SK-N-SH treated with all-trans-retinoic acid at 6 μM for 48 hours (cell line): ENCODE measurements at regions not wholly inside any gene's neighbourhood (a gene's known extent, or its start where the extent isn't known, plus 50 kb on each side); places are given as distances from the start of the nearest gene placed in this dataset.

Experiments
- ATAC-seq: fragments of 200-7000 bp; cut with Tn5 transposase; 3 replicates; pipeline ENCODE4 v1.9.1; 2020; ENCODE audit warnings: mild to moderate bottlenecking, moderate library complexity
- ARNTL ChIP-seq: fragments of 450-650 bp; formaldehyde crosslinking; IDR thresholded peaks from 2 replicates; pipeline ENCODE4 v1.5.0; 2020; ENCODE audit warnings: low read depth, mild to moderate bottlenecking, moderate library complexity, borderline replicate concordance
- BACH2 ChIP-seq: fragments of 250-450 bp; sonication (Bioruptor Pico); IDR thresholded peaks from 2 replicates; pipeline ENCODE4 v1.9.0; 2021; ENCODE audit warnings: mild to moderate bottlenecking, borderline replicate concordance
- ESRRG ChIP-seq: fragments of 250-450 bp; sonication (Bioruptor Pico); IDR thresholded peaks from 2 replicates; pipeline ENCODE4 v1.6.1; 2021; ENCODE audit warnings: mild to moderate bottlenecking
- GLIS3 ChIP-seq: fragments of 250-450 bp; sonication (Bioruptor Pico); IDR thresholded peaks from 2 replicates; pipeline ENCODE4 v1.5.0; 2020; ENCODE audit warnings: mild to moderate bottlenecking, moderate library complexity
- OSR1 ChIP-seq: fragments of 250-450 bp; sonication (Bioruptor Pico); IDR thresholded peaks from 2 replicates; pipeline ENCODE4 v1.8.0; 2022; ENCODE audit warnings: moderate library complexity, mild to moderate bottlenecking, inconsistent platforms
- RARB ChIP-seq: fragments of 250-450 bp; sonication (Bioruptor Pico); IDR thresholded peaks from 2 replicates; pipeline ENCODE4 v1.8.0; 2021; ENCODE audit warnings: mild to moderate bottlenecking, moderate library complexity
- SNAI2 ChIP-seq: fragments of 250-450 bp; sonication (Bioruptor Pico); IDR thresholded peaks from 2 replicates; pipeline ENCODE4 v1.5.0; 2020; ENCODE audit warnings: mild to moderate bottlenecking, moderate library complexity
- TCF4 ChIP-seq: fragments of 250-450 bp; sonication (Bioruptor Pico); IDR thresholded peaks from 2 replicates; pipeline ENCODE4 v1.8.0; 2021; ENCODE audit warnings: mild to moderate bottlenecking, moderate library complexity, borderline replicate concordance
- TOX ChIP-seq: fragments of 250-450 bp; sonication (Bioruptor Pico); IDR thresholded peaks from 2 replicates; pipeline ENCODE4 v1.8.0; 2021; ENCODE audit warnings: mild to moderate bottlenecking, moderate library complexity, borderline replicate concordance
- ZC3H10 ChIP-seq: fragments of 250-450 bp; sonication (Bioruptor Pico); IDR thresholded peaks from 2 replicates; pipeline ENCODE4 v1.5.1; 2021; ENCODE audit warnings: mild to moderate bottlenecking, moderate library complexity
- ZFP3 ChIP-seq: fragments of 250-450 bp; sonication (Bioruptor Pico); IDR thresholded peaks from 2 replicates; pipeline ENCODE4 v1.5.0; 2020; ENCODE audit warnings: mild to moderate bottlenecking, moderate library complexity
- ZFP30 ChIP-seq: fragments of 450-650 bp; formaldehyde crosslinking; IDR thresholded peaks from 2 replicates; pipeline ENCODE4 v1.5.0; 2022; ENCODE audit warnings: mild to moderate bottlenecking, moderate library complexity
- ZNF565 ChIP-seq: fragments of 450-650 bp; formaldehyde crosslinking; conservative IDR thresholded peaks from 2 replicates; pipeline ENCODE4 v1.5.0; 2020; ENCODE audit warnings: low read depth, mild to moderate bottlenecking, moderate library complexity
- ZNF70 ChIP-seq: fragments of 450-650 bp; formaldehyde crosslinking; IDR thresholded peaks from 2 replicates; pipeline ENCODE4 v1.5.0; 2020; ENCODE audit warnings: mild to moderate bottlenecking, moderate library complexity
- ZNF8 ChIP-seq: fragments of 450-650 bp; formaldehyde crosslinking; IDR thresholded peaks from 2 replicates; pipeline ENCODE4 v1.5.0; 2020; ENCODE audit warnings: mild to moderate bottlenecking, moderate library complexity
- TF ChIP-seq, protein P1 (sequence below): fragments of 250-450 bp; sonication (Bioruptor Pico); IDR thresholded peaks from 2 replicates; pipeline ENCODE4 v1.5.1; 2020; ENCODE audit warnings: low read depth, mild to moderate bottlenecking, moderate library complexity
- TF ChIP-seq, protein P2 (sequence below): fragments of 250-450 bp; sonication (Bioruptor Pico); IDR thresholded peaks from 2 replicates; pipeline ENCODE4 v1.5.0; 2020; ENCODE audit warnings: mild to moderate bottlenecking, moderate library complexity
- TF ChIP-seq, protein P3 (sequence below): fragments of 250-450 bp; sonication (Bioruptor Pico); IDR thresholded peaks from 2 replicates; pipeline ENCODE4 v1.5.1; 2021; ENCODE audit warnings: mild to moderate bottlenecking, moderate library complexity
- TF ChIP-seq, protein P4 (sequence below): fragments of 250-450 bp; sonication (Bioruptor Pico); IDR thresholded peaks from 2 replicates; pipeline ENCODE4 v1.8.0; 2021; ENCODE audit warnings: low read depth, mild to moderate bottlenecking, moderate library complexity, borderline replicate concordance
- TF ChIP-seq, protein P5 (sequence below): fragments of 250-450 bp; sonication (Bioruptor Pico); IDR thresholded peaks from 2 replicates; pipeline ENCODE4 v1.8.0; 2020; ENCODE audit warnings: mild to moderate bottlenecking, moderate library complexity, borderline replicate concordance

DNA sequence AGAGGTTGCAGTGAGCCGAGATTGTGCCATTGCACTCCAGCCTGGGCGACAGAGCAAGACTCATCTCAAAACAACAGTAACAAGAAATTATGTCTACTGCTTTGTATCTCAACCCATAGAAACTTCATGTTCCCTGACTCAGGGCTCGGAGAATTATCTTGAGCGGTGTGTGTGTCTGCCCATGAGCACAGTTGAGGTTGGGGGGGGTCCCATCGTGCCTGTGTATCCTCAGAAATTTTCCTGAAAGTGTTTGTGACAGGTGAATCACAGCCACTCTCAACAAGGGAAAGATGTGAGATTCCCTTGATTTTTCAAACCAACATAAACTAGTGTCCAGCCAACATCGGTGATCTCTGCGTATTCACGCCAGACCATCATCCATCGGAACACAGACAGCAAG, 319.1 kb downstream of the ASMT start (continued):
- no peak for TF ChIP-seq ARNTL (CRISPR knock-in tag)
- no peak for TF ChIP-seq ZC3H10 (CRISPR knock-in tag)
- TF ChIP-seq SNAI2, result no peak
- TF ChIP-seq ZNF565, result no peak
- TF ChIP-seq ZFP3 (CRISPR knock-in tag), result no peak
- no peak for TF ChIP-seq ZNF70
- TF ChIP-seq TOX, result no peak

DNA sequence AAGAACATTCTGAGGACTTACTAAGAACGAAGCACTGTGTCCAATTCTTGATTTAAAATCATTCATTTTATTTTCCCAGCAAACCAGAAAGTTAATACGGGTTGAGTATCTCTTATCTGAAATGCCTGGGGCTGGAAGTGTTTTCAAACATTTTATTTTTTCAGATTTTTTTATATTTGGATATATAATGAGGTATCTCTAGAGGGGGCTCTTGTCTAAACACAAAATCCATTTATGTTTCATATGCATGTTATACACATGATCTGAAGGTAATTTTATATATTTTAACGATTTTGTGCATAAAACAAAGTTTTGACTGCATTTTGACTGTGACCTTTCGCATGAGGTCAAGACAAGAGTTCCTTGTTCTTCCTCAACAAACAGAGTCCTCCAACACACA, 320.9 kb downstream of the ASMT start:
- TF ChIP-seq OSR1, result no peak
- TF ChIP-seq TOX, result no peak
- no peak for ATAC-seq

DNA sequence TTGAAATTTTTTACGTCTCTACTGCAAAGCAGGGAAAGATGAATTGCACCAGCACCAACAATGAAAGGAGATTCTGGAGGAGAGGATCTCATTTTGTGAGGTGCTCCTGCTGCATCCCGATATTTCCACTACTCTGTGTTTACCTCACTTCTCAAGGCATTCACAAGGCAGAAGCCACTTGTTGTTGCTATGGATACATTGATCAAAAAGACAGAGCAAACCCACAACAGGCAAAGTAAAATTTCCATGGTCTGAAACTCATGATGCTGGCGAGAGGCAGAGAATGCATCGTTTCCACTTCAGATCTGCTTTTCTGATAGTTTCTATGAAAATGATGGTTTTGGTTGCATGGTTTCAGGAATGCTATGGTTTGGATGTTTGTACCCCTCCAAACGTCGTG, 323.3 kb downstream of the ASMT start:
- TF ChIP-seq, protein P1, sequence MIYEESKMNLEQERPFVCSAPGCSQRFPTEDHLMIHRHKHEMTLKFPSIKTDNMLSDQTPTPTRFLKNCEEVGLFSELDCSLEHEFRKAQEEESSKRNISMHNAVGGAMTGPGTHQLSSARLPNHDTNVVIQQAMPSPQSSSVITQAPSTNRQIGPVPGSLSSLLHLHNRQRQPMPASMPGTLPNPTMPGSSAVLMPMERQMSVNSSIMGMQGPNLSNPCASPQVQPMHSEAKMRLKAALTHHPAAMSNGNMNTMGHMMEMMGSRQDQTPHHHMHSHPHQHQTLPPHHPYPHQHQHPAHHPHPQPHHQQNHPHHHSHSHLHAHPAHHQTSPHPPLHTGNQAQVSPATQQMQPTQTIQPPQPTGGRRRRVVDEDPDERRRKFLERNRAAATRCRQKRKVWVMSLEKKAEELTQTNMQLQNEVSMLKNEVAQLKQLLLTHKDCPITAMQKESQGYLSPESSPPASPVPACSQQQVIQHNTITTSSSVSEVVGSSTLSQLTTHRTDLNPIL, result no peak
- no peak for TF ChIP-seq TOX
- TF ChIP-seq SNAI2, result no peak
- no peak for TF ChIP-seq ZNF565
- TF ChIP-seq TCF4 (CRISPR knock-in tag), result no peak
- no peak for TF ChIP-seq ZC3H10 (CRISPR knock-in tag)
- no peak for TF ChIP-seq ARNTL (CRISPR knock-in tag)
- TF ChIP-seq, protein P2, sequence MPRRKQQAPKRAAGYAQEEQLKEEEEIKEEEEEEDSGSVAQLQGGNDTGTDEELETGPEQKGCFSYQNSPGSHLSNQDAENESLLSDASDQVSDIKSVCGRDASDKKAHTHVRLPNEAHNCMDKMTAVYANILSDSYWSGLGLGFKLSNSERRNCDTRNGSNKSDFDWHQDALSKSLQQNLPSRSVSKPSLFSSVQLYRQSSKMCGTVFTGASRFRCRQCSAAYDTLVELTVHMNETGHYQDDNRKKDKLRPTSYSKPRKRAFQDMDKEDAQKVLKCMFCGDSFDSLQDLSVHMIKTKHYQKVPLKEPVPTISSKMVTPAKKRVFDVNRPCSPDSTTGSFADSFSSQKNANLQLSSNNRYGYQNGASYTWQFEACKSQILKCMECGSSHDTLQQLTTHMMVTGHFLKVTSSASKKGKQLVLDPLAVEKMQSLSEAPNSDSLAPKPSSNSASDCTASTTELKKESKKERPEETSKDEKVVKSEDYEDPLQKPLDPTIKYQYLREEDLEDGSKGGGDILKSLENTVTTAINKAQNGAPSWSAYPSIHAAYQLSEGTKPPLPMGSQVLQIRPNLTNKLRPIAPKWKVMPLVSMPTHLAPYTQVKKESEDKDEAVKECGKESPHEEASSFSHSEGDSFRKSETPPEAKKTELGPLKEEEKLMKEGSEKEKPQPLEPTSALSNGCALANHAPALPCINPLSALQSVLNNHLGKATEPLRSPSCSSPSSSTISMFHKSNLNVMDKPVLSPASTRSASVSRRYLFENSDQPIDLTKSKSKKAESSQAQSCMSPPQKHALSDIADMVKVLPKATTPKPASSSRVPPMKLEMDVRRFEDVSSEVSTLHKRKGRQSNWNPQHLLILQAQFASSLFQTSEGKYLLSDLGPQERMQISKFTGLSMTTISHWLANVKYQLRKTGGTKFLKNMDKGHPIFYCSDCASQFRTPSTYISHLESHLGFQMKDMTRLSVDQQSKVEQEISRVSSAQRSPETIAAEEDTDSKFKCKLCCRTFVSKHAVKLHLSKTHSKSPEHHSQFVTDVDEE, result no peak
- no peak for TF ChIP-seq OSR1
- TF ChIP-seq, protein P3, sequence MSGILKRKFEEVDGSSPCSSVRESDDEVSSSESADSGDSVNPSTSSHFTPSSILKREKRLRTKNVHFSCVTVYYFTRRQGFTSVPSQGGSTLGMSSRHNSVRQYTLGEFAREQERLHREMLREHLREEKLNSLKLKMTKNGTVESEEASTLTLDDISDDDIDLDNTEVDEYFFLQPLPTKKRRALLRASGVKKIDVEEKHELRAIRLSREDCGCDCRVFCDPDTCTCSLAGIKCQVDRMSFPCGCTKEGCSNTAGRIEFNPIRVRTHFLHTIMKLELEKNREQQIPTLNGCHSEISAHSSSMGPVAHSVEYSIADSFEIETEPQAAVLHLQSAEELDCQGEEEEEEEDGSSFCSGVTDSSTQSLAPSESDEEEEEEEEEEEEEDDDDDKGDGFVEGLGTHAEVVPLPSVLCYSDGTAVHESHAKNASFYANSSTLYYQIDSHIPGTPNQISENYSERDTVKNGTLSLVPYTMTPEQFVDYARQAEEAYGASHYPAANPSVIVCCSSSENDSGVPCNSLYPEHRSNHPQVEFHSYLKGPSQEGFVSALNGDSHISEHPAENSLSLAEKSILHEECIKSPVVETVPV (CRISPR knock-in tag), result no peak
- no peak for TF ChIP-seq RARB (CRISPR knock-in tag)
- TF ChIP-seq ESRRG (CRISPR knock-in tag), result no peak
- TF ChIP-seq, protein P4, sequence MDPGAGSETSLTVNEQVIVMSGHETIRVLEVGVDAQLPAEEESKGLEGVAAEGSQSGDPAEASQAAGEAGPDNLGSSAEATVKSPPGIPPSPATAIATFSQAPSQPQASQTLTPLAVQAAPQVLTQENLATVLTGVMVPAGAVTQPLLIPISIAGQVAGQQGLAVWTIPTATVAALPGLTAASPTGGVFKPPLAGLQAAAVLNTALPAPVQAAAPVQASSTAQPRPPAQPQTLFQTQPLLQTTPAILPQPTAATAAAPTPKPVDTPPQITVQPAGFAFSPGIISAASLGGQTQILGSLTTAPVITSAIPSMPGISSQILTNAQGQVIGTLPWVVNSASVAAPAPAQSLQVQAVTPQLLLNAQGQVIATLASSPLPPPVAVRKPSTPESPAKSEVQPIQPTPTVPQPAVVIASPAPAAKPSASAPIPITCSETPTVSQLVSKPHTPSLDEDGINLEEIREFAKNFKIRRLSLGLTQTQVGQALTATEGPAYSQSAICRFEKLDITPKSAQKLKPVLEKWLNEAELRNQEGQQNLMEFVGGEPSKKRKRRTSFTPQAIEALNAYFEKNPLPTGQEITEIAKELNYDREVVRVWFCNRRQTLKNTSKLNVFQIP (CRISPR knock-in tag), result no peak
- TF ChIP-seq, all 23 proteins: peak for 0
- ATAC-seq, result no peak

DNA sequence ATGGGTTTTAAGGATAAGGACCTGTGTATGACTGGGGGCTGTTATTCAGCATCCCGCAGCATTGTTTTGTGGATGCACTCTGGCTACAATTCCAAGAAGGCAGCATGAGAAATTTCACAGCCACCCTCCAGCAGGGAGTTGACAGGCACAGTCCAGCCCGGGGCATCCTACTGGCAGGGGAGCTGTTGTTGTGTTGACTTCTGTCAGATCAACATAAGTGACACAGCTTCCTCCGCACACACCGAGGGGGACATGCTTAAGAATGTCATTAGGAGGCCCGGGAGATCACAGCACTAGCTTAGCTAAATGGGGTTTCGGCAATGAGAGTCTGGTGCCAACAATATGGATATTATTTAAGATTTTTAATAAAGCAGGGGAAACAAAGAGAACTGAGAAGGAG, 326.5 kb downstream of the ASMT start:
- TF ChIP-seq ARNTL (CRISPR knock-in tag), result no peak
- TF ChIP-seq BACH2 (CRISPR knock-in tag), result no peak
- no peak for TF ChIP-seq OSR1
- no peak for TF ChIP-seq ZNF70
- TF ChIP-seq ZC3H10 (CRISPR knock-in tag), result no peak
- no peak for TF ChIP-seq ZNF565
- no peak for TF ChIP-seq GLIS3
- no peak for TF ChIP-seq ZNF8
- no peak for TF ChIP-seq ZFP30 (CRISPR knock-in tag)
- TF ChIP-seq, protein P5, sequence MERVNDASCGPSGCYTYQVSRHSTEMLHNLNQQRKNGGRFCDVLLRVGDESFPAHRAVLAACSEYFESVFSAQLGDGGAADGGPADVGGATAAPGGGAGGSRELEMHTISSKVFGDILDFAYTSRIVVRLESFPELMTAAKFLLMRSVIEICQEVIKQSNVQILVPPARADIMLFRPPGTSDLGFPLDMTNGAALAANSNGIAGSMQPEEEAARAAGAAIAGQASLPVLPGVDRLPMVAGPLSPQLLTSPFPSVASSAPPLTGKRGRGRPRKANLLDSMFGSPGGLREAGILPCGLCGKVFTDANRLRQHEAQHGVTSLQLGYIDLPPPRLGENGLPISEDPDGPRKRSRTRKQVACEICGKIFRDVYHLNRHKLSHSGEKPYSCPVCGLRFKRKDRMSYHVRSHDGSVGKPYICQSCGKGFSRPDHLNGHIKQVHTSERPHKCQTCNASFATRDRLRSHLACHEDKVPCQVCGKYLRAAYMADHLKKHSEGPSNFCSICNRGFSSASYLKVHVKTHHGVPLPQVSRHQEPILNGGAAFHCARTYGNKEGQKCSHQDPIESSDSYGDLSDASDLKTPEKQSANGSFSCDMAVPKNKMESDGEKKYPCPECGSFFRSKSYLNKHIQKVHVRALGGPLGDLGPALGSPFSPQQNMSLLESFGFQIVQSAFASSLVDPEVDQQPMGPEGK, result no peak
- no peak for ATAC-seq
